ENCODE measurements at regions not wholly inside any gene's neighbourhood (a gene's known extent, or its start where the extent isn't known, plus 50 kb on each side); places are given as distances from the start of the nearest gene placed in this dataset.

- ATAC-seq (no peak), DNase-seq (ENCODE audit: low spot score) (no peak)
- intact Hi-C loops (cut with DNase I): no loop called here
Observed at GRCh38 chr14:25909045-25909747, 688.6 kb downstream of the NOVA1 start.

GRCh38 chr14:25908277-25909044 lies 689.4 kb downstream of the NOVA1 start:
- DNase-seq (ENCODE audit: low spot score) (no peak), ATAC-seq (no peak)
- intact Hi-C loops (cut with DNase I): no loop called here

- intact Hi-C loops (cut with DNase I): no loop called here
- no peak for ATAC-seq
- DNase-seq (ENCODE audit: low spot score): no peak
Observed at GRCh38 chr14:25904446-25904845, 693.4 kb downstream of the NOVA1 start.

- DNase-seq (ENCODE audit: low spot score) (no peak), ATAC-seq (no peak)
- intact Hi-C loops (cut with DNase I): no loop called here
Observed at GRCh38 chr14:25899197-25899596, 698.6 kb downstream of the NOVA1 start.

- no peak for DNase-seq (ENCODE audit: low spot score)
- intact Hi-C loops (cut with DNase I): no loop called here
- ATAC-seq: no peak
Observed at GRCh38 chr14:25896777-25897176, 701.1 kb downstream of the NOVA1 start.

- intact Hi-C loops (cut with DNase I): no loop called here
- DNase-seq (ENCODE audit: low spot score) (no peak), ATAC-seq (no peak)
Observed at GRCh38 chr14:25895740-25896139, 702.1 kb downstream of the NOVA1 start.

- no peak for DNase-seq (ENCODE audit: low spot score)
- no peak for ATAC-seq
- intact Hi-C loops (cut with DNase I): no loop called here
Observed at GRCh38 chr14:25887251-25887878, 710.5 kb downstream of the NOVA1 start.

GRCh38 chr14:25884657-25885056 lies 713.2 kb downstream of the NOVA1 start:
- ATAC-seq (no peak), DNase-seq (ENCODE audit: low spot score) (no peak)
- intact Hi-C loops (cut with DNase I): no loop called here

- DNase-seq (ENCODE audit: low spot score): no peak
- ATAC-seq: no peak
- intact Hi-C loops (cut with DNase I): no loop called here
Observed at GRCh38 chr14:25882899-25883298, 714.9 kb downstream of the NOVA1 start.

GRCh38 chr14:25875475-25875874 lies 722.4 kb downstream of the NOVA1 start:
- intact Hi-C loops (cut with DNase I): no loop called here
- no peak for ATAC-seq
- no peak for DNase-seq (ENCODE audit: low spot score)

- ATAC-seq: no peak
- intact Hi-C loops (cut with DNase I): no loop called here
- DNase-seq (ENCODE audit: low spot score): no peak
Observed at GRCh38 chr14:25869854-25870253, 728.0 kb downstream of the NOVA1 start.

- intact Hi-C loops (cut with DNase I): no loop called here
- DNase-seq (ENCODE audit: low spot score) (no peak), ATAC-seq (no peak)
Observed at GRCh38 chr14:25868521-25869314, 729.1 kb downstream of the NOVA1 start.

- no peak for DNase-seq (ENCODE audit: low spot score)
- no peak for ATAC-seq
- intact Hi-C loops (cut with DNase I): no loop called here
Observed at GRCh38 chr14:25861406-25861805, 736.4 kb downstream of the NOVA1 start.

- intact Hi-C loops (cut with DNase I): no loop called here
- no peak for DNase-seq (ENCODE audit: low spot score)
- ATAC-seq: no peak
Observed at GRCh38 chr14:25848601-25849000, 749.2 kb downstream of the NOVA1 start.

GRCh38 chr14:25846246-25846645 lies 751.6 kb downstream of the NOVA1 start:
- no peak for ATAC-seq

GRCh38 chr14:25843481-25844470 lies 754.1 kb downstream of the NOVA1 start:
- intact Hi-C loops (cut with DNase I): no loop called here
- ATAC-seq (no peak), DNase-seq (ENCODE audit: low spot score) (no peak)

More at GRCh38 chr14:25846246-25846645, 751.6 kb downstream of the NOVA1 start:
- DNase-seq (ENCODE audit: low spot score): no peak
- intact Hi-C loops (cut with DNase I): no loop called here

- intact Hi-C loops (cut with DNase I): no loop called here
- ATAC-seq (no peak), DNase-seq (ENCODE audit: low spot score) (no peak)
Observed at GRCh38 chr14:25841226-25841625, 756.6 kb downstream of the NOVA1 start.

GRCh38 chr14:25837551-25837965 lies 760.3 kb downstream of the NOVA1 start:
- DNase-seq (ENCODE audit: low spot score) (no peak), ATAC-seq (no peak)
- intact Hi-C loops (cut with DNase I): no loop called here
